GM19467 (cell line): ENCODE measurements at regions not wholly inside any gene's neighbourhood (a gene's known extent, or its start where the extent isn't known, plus 50 kb on each side); places are given as distances from the start of the nearest gene placed in this dataset.
"Not testable (repeated sequence)": the region's sequence is repeated elsewhere in the genome, so short reads cannot be mapped to it uniquely, and the experiment has no call there.

Experiments
- ATAC-seq: cut with Tn5 transposase; IDR thresholded peaks from one replicate; pipeline ENCODE4 v1.9.1; 2021; ENCODE audit warnings: mild to moderate bottlenecking, moderate library complexity; ENCODE audit not compliant: unreplicated experiment

- ATAC-seq = no peak
Measured at GRCh38 chr11:26891501-26891900, 102.4 kb upstream of the FIBIN start.

- no peak for ATAC-seq
Measured at GRCh38 chr11:26896719-26897118, 97.2 kb upstream of the FIBIN start.

- no peak for ATAC-seq
Measured at GRCh38 chr11:26898799-26899198, 95.1 kb upstream of the FIBIN start.

GRCh38 chr11:26901162-26901561, 92.8 kb upstream of the FIBIN start:
- no peak for ATAC-seq

- no peak for ATAC-seq
Measured at GRCh38 chr11:26904132-26904531, 89.8 kb upstream of the FIBIN start.

GRCh38 chr11:26904801-26905200, 89.1 kb upstream of the FIBIN start:
- no peak for ATAC-seq

GRCh38 chr11:26905368-26905767, 88.5 kb upstream of the FIBIN start:
- ATAC-seq = no peak

- ATAC-seq = no peak
Measured at GRCh38 chr11:26909515-26909914, 84.4 kb upstream of the FIBIN start.

GRCh38 chr11:26909991-26910591, 83.8 kb upstream of the FIBIN start:
- no peak for ATAC-seq

GRCh38 chr11:26914968-26915367, 78.9 kb upstream of the FIBIN start:
- ATAC-seq = peak; percentile 74

GRCh38 chr11:26916805-26917204, 77.1 kb upstream of the FIBIN start:
- no peak for ATAC-seq

GRCh38 chr11:26928582-26928981, 65.3 kb upstream of the FIBIN start:
- no peak for ATAC-seq

- ATAC-seq = no peak
Measured at GRCh38 chr11:26929806-26930517, 64.0 kb upstream of the FIBIN start.

GRCh38 chr11:26930518-26931247, 63.2 kb upstream of the FIBIN start:
- ATAC-seq = no peak

GRCh38 chr11:26931248-26931631, 62.7 kb upstream of the FIBIN start:
- no peak for ATAC-seq

- ATAC-seq = no peak
Measured at GRCh38 chr11:26931881-26932280, 62.0 kb upstream of the FIBIN start.

- ATAC-seq = no peak
Measured at GRCh38 chr11:26936109-26936508, 57.8 kb upstream of the FIBIN start.

- ATAC-seq = no peak
Measured at GRCh38 chr11:26937386-26937785, 56.5 kb upstream of the FIBIN start.

GRCh38 chr11:26940501-26940900, 53.4 kb upstream of the FIBIN start:
- not testable (repeated sequence) for ATAC-seq

GRCh38 chr11:26942356-26942755, 51.6 kb upstream of the FIBIN start:
- ATAC-seq = no peak

GRCh38 chr11:26943636-26944035, 50.3 kb upstream of the FIBIN start:
- ATAC-seq = no peak
